ENCODE measurements at regions not wholly inside any gene's neighbourhood (a gene's known extent, or its start where the extent isn't known, plus 50 kb on each side); places are given as distances from the start of the nearest gene placed in this dataset.

- DNase-seq (ENCODE audit: low read depth): no peak
- TF ChIP-seq, protein P1, sequence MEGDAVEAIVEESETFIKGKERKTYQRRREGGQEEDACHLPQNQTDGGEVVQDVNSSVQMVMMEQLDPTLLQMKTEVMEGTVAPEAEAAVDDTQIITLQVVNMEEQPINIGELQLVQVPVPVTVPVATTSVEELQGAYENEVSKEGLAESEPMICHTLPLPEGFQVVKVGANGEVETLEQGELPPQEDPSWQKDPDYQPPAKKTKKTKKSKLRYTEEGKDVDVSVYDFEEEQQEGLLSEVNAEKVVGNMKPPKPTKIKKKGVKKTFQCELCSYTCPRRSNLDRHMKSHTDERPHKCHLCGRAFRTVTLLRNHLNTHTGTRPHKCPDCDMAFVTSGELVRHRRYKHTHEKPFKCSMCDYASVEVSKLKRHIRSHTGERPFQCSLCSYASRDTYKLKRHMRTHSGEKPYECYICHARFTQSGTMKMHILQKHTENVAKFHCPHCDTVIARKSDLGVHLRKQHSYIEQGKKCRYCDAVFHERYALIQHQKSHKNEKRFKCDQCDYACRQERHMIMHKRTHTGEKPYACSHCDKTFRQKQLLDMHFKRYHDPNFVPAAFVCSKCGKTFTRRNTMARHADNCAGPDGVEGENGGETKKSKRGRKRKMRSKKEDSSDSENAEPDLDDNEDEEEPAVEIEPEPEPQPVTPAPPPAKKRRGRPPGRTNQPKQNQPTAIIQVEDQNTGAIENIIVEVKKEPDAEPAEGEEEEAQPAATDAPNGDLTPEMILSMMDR (conservative IDR thresholded peaks at IDR 0.05; ENCODE audit: low read depth, low read length): no peak
- H3K4me3 ChIP-seq (ENCODE audit: low read depth, low read length): no peak overlapping the region
Measured at GRCh38 chr1:104905322-104905721, 1155.6 kb downstream of the AMY1C start.

- no peak overlapping the region for H3K4me3 ChIP-seq (ENCODE audit: low read depth, low read length)
- TF ChIP-seq, protein P1 (conservative IDR thresholded peaks at IDR 0.05; ENCODE audit: low read depth, low read length): no peak
- DNase-seq (ENCODE audit: low read depth): no peak
Measured at GRCh38 chr1:104906141-104906540, 1156.4 kb downstream of the AMY1C start.

GRCh38 chr1:104919188-104919587 lies 1169.5 kb downstream of the AMY1C start:
- no peak overlapping the region for H3K4me3 ChIP-seq (ENCODE audit: low read depth, low read length)
- no peak for DNase-seq (ENCODE audit: low read depth)
- TF ChIP-seq, protein P1 (conservative IDR thresholded peaks at IDR 0.05; ENCODE audit: low read depth, low read length): no peak

- TF ChIP-seq, protein P1 (conservative IDR thresholded peaks at IDR 0.05; ENCODE audit: low read depth, low read length): no peak
- peak; percentile 3 for DNase-seq (ENCODE audit: low read depth)
- no peak overlapping the region for H3K4me3 ChIP-seq (ENCODE audit: low read depth, low read length)
Measured at GRCh38 chr1:104921525-104921924, 1171.8 kb downstream of the AMY1C start.

DNA sequence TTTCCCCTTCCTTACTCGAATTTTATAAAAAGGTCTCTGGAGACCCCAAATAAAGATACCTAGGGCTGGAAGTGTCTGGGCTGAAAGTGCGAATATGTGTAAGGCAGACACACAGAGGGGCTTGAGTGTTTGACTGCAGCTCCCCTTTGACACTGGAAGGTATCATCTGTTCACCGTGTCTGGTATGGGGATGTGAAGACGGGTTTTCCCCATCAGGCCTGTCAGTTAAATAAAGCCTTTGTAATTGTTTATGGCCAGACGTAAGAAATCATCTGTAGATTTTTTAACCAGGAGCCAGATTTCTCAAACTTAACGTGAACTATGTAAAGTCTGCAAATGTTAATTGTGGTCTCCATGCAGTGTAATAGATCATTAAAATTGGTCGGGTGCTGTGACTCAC lies 1173.4 kb downstream of the AMY1C start:
- H3K4me3 ChIP-seq (ENCODE audit: low read depth, low read length): no peak overlapping the region
- TF ChIP-seq, protein P1 (conservative IDR thresholded peaks at IDR 0.05; ENCODE audit: low read depth, low read length): no peak
- DNase-seq (ENCODE audit: low read depth): no peak

- H3K4me3 ChIP-seq (ENCODE audit: low read depth, low read length): no peak overlapping the region
- TF ChIP-seq, protein P1 (conservative IDR thresholded peaks at IDR 0.05; ENCODE audit: low read depth, low read length): no peak
- DNase-seq (ENCODE audit: low read depth): no peak
Measured at GRCh38 chr1:104929280-104929679, 1179.6 kb downstream of the AMY1C start.

GRCh38 chr1:104932030-104932915 lies 1182.6 kb downstream of the AMY1C start:
- H3K4me3 ChIP-seq (ENCODE audit: low read depth, low read length): no peak overlapping the region
- no peak for DNase-seq (ENCODE audit: low read depth)
- TF ChIP-seq, protein P1 (conservative IDR thresholded peaks at IDR 0.05; ENCODE audit: low read depth, low read length): no peak

All from choroid plexus epithelial cell (primary cell).